Activated CD4-positive, alpha-beta memory T cell treated with anti-CD3 and anti-CD28 coated beads, Interleukin-2, amount 10 ng/mL, durations not matched to agents 7 days and 5 days (primary cell): ENCODE measurements at regions not wholly inside any gene's neighbourhood (a gene's known extent, or its start where the extent isn't known, plus 50 kb on each side); places are given as distances from the start of the nearest gene placed in this dataset.

ENCODE experiments used
- CTCF ChIA-PET: fragments of 350-600 bp; sonication (Branson Sonifier 250); formaldehyde crosslinking; loops from one replicate; lab custom pipeline; 2021; ENCODE audit warnings: antibody characterized with exemption, inconsistent platforms; lab: Charles Lee
- POLR2A ChIA-PET: fragments of 350-600 bp; sonication (Branson Sonifier 250); formaldehyde crosslinking; loops from one replicate; lab custom pipeline; 2021; ENCODE audit warnings: antibody characterized with exemption; lab: Charles Lee
- DNase-seq: peaks from one replicate; pipeline ENCODE4 v3.0.0-alpha.2; 2020
- H3K27ac Mint-ChIP-seq: one replicate; pipeline ENCODE4 v1.8.0; 2021; ENCODE audit warnings: mild to moderate bottlenecking, mixed read lengths
- H3K27me3 Mint-ChIP-seq: one replicate; pipeline ENCODE4 v1.8.0; 2021; ENCODE audit warnings: mixed read lengths
- H3K36me3 Mint-ChIP-seq: one replicate; pipeline ENCODE4 v1.8.0; 2021; ENCODE audit warnings: low read depth, mixed read lengths
- H3K4me1 Mint-ChIP-seq: one replicate; pipeline ENCODE4 v1.8.0; 2021; ENCODE audit warnings: mixed read lengths
- H3K4me3 Mint-ChIP-seq: one replicate; pipeline ENCODE4 v1.8.0; 2021; ENCODE audit warnings: mild to moderate bottlenecking, mixed read lengths
- H3K9me3 Mint-ChIP-seq: one replicate; pipeline ENCODE4 v1.8.0; 2021; ENCODE audit warnings: mixed read lengths

DNA sequence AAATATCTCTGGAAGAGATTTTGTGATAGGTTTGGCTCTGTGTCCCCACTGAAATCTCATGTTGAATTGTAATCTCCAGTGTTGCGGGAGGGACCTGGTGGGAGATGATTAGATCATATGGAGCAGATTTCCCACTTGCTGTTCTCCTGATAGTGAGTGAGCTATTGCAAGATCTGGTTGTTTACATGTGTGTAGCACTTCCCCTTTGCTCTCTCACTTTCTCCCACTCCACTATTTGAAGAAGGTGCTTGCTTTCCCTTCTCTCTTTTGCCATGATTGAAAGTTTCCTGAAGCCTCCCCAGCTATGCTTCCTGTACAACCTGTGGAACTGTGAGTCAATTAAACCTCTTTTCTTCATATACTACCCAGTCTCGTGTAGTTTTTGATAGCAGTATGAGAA is 97.0 kb upstream of the FN1 start:
- POLR2A ChIA-PET, result no interaction called here
- Mint-ChIP-seq H3K36me3 (no peaks in the 10 kb centered on the region), H3K9me3 (no peaks in the 10 kb centered on the region), H3K4me1 (no peaks in the 10 kb centered on the region), H3K27me3 (peaks cover 3% of the 10 kb centered on the region), H3K27ac (no peak overlapping the region), H3K4me3 (no peak overlapping the region)
- DNase-seq, result no peak
- CTCF ChIA-PET, result no interaction called here

DNA sequence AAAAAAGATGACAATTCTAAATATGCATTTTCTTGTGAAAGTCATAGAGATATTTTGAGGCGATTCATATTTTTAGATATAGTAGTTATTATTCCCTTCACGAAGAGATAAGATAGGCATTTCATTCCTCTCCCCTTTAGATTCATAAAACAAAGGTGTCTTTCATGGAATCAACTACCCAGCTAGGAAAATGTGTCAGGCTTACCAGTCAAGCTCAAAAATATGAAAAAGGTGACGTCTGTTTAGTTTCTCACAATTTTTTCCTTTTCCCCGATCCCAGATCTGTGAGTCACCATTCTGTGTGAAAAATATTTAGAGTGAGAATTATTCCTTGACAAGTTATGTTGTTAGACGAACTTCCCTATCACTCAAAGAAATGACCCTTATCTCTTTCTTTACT is 95.4 kb upstream of the FN1 start:
- H3K9me3 Mint-ChIP-seq, result no peaks in the 10 kb centered on the region
- no peaks in the 10 kb centered on the region for H3K4me1 Mint-ChIP-seq
- H3K4me3 Mint-ChIP-seq, result no peak overlapping the region
- no peaks in the 10 kb centered on the region for H3K36me3 Mint-ChIP-seq
- H3K27ac Mint-ChIP-seq, result no peak overlapping the region
- no peak for DNase-seq
- ChIA-PET POLR2A (no interaction called here), CTCF (no interaction called here)
- H3K27me3 Mint-ChIP-seq, result peaks cover 3% of the 10 kb centered on the region

DNA sequence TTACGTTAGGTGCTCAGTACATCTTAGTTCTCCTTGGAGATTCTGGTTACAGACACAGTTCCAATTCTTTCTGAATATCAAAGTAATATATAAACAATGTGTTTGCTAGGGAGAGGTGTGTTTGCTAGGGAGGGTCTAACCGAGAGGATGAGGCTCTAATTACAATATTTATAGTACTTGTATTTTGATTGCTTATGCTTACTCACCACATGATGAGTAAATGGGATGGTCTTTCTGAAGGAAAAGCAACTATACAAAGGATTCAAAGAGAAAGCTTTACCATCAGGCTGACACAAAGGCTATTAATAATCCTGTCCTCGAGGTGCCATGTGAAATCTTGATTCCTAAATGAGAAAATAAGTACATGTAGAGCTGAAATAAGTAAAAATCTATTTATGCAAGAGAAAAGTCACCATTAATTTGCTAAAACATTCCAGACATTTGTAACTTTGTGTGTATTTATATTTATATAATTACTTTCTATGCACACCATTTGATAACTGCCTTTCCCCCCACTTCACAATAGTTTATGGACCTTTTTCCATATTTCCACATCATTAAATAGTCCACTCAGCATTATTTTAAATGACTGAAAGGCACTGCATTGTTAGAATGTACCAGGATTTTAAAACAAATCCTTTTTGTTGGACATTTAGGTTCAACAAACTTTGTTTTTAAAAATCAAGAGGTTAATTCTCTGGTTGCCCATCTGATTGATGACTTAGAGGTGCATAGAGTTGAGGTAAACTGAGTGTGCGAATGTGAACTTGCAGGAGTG is 94.5 kb upstream of the FN1 start:
- CTCF ChIA-PET, result no interaction called here
- Mint-ChIP-seq H3K4me3 (no peak overlapping the region), H3K27ac (no peak overlapping the region), H3K27me3 (peaks cover 3% of the 10 kb centered on the region), H3K9me3 (no peaks in the 10 kb centered on the region), H3K36me3 (no peaks in the 10 kb centered on the region), H3K4me1 (no peaks in the 10 kb centered on the region)
- DNase-seq, result no peak
- POLR2A ChIA-PET, result no interaction called here

DNA sequence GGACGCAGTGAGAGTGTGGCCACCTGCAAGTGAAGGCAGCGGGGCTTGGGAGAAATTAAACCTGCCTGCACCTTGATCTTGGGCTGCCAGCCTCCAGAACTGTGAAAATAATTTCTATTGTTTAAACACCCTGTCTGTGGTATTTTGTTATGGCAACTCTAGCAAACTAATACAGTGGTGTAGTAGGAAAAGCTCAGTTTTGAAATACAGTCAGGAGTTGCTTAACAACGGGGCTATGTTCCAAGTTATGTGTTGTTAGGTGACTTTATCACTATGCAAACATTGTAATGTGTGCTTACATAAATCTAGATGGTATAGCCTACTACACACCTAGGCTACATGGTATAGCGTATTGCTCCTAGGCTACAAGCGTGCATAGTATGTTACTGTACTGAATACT is 93.4 kb upstream of the FN1 start:
- no peak overlapping the region for H3K4me3 Mint-ChIP-seq
- no peak for DNase-seq
- H3K36me3 Mint-ChIP-seq, result no peaks in the 10 kb centered on the region
- H3K9me3 Mint-ChIP-seq, result no peaks in the 10 kb centered on the region
- H3K27ac Mint-ChIP-seq, result no peak overlapping the region
- ChIA-PET CTCF (no interaction called here), POLR2A (no interaction called here)
- H3K27me3 Mint-ChIP-seq, result peaks cover 3% of the 10 kb centered on the region
- H3K4me1 Mint-ChIP-seq, result no peaks in the 10 kb centered on the region

GRCh38 chr2:215528555-215528954 is 92.7 kb upstream of the FN1 start:
- Mint-ChIP-seq H3K27ac (no peak overlapping the region), H3K27me3 (peaks cover 3% of the 10 kb centered on the region), H3K36me3 (no peaks in the 10 kb centered on the region), H3K4me1 (no peaks in the 10 kb centered on the region), H3K9me3 (no peaks in the 10 kb centered on the region), H3K4me3 (no peak overlapping the region)
- CTCF ChIA-PET, result no interaction called here
- POLR2A ChIA-PET, result no interaction called here
- no peak for DNase-seq

DNA sequence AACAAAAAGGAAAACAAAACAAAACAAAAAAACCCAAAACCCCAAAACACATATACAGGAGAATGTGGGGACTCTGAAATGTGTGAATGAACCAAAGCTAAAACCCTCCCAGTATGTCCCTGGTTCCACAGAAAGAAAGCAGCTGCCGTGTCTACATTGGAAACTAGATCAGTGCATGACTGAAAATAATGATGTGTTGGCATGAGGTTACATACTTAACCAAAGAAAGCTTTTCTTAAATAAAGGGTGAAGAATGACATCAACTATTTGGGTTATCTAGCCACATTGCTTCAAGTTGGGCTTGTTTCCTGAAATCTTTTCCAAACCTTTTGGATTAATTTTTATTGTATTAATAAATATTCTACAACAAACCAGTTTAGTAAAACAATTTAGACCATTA is 91.9 kb upstream of the FN1 start:
- Mint-ChIP-seq H3K4me3 (no peak overlapping the region), H3K36me3 (no peaks in the 10 kb centered on the region), H3K27me3 (peaks cover 3% of the 10 kb centered on the region), H3K27ac (no peak overlapping the region), H3K4me1 (no peaks in the 10 kb centered on the region), H3K9me3 (no peaks in the 10 kb centered on the region)
- DNase-seq, result no peak
- ChIA-PET POLR2A (no interaction called here), CTCF (no interaction called here)

DNA sequence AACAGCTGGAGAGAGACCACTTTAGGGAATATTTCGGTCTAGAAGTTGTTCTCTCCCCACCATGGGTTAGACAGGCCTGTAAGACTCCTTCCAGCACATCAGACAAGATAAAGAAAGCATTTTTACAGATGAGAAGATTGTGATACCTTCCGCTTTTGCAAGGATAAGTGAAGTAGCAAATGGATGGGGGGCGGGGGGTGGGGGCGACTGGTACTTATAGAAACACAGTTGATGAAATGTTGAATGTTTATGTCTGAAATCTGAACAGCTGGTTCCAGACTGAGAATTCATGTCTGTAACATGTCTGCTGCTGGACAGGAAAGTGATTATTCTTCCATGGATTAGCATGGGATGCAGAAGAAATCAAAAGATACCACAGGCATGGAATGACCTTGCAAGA is 90.5 kb upstream of the FN1 start:
- no peak overlapping the region for H3K4me3 Mint-ChIP-seq
- no peaks in the 10 kb centered on the region for H3K9me3 Mint-ChIP-seq
- peaks cover 3% of the 10 kb centered on the region for H3K27me3 Mint-ChIP-seq
- H3K27ac Mint-ChIP-seq, result no peak overlapping the region
- H3K36me3 Mint-ChIP-seq, result no peaks in the 10 kb centered on the region
- no peak for DNase-seq
- ChIA-PET CTCF (no interaction called here), POLR2A (no interaction called here)
- no peaks in the 10 kb centered on the region for H3K4me1 Mint-ChIP-seq

GRCh38 chr2:215522237-215522636 is 86.4 kb upstream of the FN1 start:
- H3K4me1 Mint-ChIP-seq, result no peaks in the 10 kb centered on the region
- H3K27me3 Mint-ChIP-seq, result no peaks in the 10 kb centered on the region
- H3K36me3 Mint-ChIP-seq, result no peaks in the 10 kb centered on the region
- H3K27ac Mint-ChIP-seq, result no peak overlapping the region
- H3K9me3 Mint-ChIP-seq, result no peaks in the 10 kb centered on the region
- CTCF ChIA-PET, result interaction anchor here (0.9 kb wide), 1 partner anchor 68 kb away, joined by 3 read pairs; no protein-coding TSS in a partner anchor
- no peak for DNase-seq
- no peak overlapping the region for H3K4me3 Mint-ChIP-seq
- POLR2A ChIA-PET, result no interaction called here

GRCh38 chr2:215521031-215521430 is 85.2 kb upstream of the FN1 start:
- Mint-ChIP-seq H3K4me1 (no peaks in the 10 kb centered on the region), H3K4me3 (no peak overlapping the region), H3K36me3 (no peaks in the 10 kb centered on the region), H3K9me3 (no peaks in the 10 kb centered on the region), H3K27me3 (no peaks in the 10 kb centered on the region), H3K27ac (no peak overlapping the region)
- ChIA-PET CTCF (no interaction called here), POLR2A (no interaction called here)
- DNase-seq, result no peak

- no peaks in the 10 kb centered on the region for H3K36me3 Mint-ChIP-seq
- ChIA-PET CTCF (no interaction called here), POLR2A (no interaction called here)
- H3K4me1 Mint-ChIP-seq, result no peaks in the 10 kb centered on the region
- no peak overlapping the region for H3K27ac Mint-ChIP-seq
- no peak overlapping the region for H3K4me3 Mint-ChIP-seq
- H3K27me3 Mint-ChIP-seq, result no peaks in the 10 kb centered on the region
- DNase-seq, result no peak
- no peaks in the 10 kb centered on the region for H3K9me3 Mint-ChIP-seq
These were observed 81.5 kb upstream of the FN1 start for GRCh38 chr2:215517391-215517790.

DNA sequence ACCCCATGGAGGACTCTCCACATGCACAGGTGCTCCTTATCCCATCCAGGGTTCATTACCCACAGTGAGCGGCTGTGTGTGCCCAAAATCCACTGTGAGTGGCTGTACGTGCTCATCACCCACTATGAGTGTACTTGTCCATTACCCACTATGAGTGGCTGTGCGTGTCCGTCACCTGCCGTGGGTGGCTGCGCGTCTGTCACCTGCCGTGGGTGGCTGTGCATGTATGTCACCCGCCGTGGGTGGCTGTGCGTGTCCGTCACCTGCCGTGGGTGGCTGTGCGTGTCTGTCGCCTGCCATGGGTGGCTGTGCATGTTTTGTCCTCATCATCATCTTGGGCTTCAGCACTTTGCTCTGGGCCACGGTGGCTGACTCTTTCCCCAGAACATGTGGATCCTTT is 78.6 kb upstream of the FN1 start:
- H3K4me3 Mint-ChIP-seq, result no peak overlapping the region
- ChIA-PET CTCF (no interaction called here), POLR2A (no interaction called here)
- no peaks in the 10 kb centered on the region for H3K36me3 Mint-ChIP-seq
- no peaks in the 10 kb centered on the region for H3K4me1 Mint-ChIP-seq
- no peak for DNase-seq
- H3K9me3 Mint-ChIP-seq, result no peaks in the 10 kb centered on the region
- H3K27ac Mint-ChIP-seq, result no peak overlapping the region
- H3K27me3 Mint-ChIP-seq, result no peaks in the 10 kb centered on the region

DNA sequence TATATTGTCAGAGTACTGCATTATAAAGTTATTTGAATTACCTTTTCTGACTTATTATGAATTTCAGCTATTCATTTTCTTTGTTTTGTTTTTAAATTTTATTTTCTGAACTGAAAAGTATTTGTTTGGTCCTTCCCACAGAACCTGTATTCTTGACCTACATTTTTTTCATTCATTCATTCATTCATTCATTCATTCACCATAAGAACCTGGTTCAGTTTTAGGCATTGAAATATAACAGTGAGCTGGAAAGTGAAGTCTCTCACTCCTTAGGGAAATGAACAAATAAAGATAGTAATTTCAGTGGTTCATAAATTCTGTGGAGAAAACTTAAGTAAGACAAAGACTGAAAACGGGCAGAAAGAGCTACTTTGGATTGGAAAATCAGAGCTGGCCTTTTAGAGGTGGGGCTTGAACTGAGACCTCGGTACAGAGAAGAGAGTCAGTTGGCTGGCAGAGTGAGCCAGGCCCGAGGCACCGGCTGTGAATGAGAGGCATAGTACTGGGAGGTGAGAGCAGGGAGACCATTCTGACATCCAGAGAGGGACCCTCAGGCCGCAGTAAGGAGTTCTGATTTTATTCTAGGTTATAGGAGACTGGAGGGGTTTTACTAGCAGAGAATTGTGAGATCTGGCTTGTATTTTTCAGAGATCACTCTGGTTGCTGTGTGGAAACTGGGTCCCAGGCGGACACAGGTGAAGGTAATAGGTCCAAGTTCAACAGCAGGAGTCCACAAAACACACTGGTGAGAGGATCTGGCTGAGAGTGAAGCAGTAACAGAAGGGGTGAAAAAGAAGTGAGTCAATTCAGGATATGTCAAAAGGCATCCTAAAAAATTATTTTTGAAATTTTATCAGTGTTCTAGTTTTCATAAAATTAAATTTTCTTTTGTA is 75.8 kb upstream of the FN1 start:
- H3K27ac Mint-ChIP-seq, result no peak overlapping the region
- DNase-seq, result no peak
- no peaks in the 10 kb centered on the region for H3K27me3 Mint-ChIP-seq
- no peaks in the 10 kb centered on the region for H3K36me3 Mint-ChIP-seq
- H3K4me3 Mint-ChIP-seq, result no peak overlapping the region
- CTCF ChIA-PET, result interaction anchor here (0.6 kb wide), 1 partner anchor 956 kb away, joined by 3 read pairs; no protein-coding TSS in a partner anchor
- H3K4me1 Mint-ChIP-seq, result no peaks in the 10 kb centered on the region
- H3K9me3 Mint-ChIP-seq, result no peaks in the 10 kb centered on the region
- POLR2A ChIA-PET, result no interaction called here

GRCh38 chr2:215507836-215508235 is 72.0 kb upstream of the FN1 start:
- Mint-ChIP-seq H3K36me3 (no peaks in the 10 kb centered on the region), H3K27ac (no peak overlapping the region), H3K4me3 (no peak overlapping the region), H3K9me3 (no peaks in the 10 kb centered on the region), H3K27me3 (no peaks in the 10 kb centered on the region), H3K4me1 (no peaks in the 10 kb centered on the region)
- CTCF ChIA-PET, result no interaction called here
- POLR2A ChIA-PET, result interaction anchor here (1.2 kb wide), 1 partner anchor 333 kb away, joined by 3 read pairs; no protein-coding TSS in a partner anchor
- DNase-seq, result no peak
